Mesendoderm (in vitro differentiated cells): ENCODE measurements at regions not wholly inside any gene's neighbourhood (a gene's known extent, or its start where the extent isn't known, plus 50 kb on each side); places are given as distances from the start of the nearest gene placed in this dataset.

Experiments
- DNase-seq: peaks from one replicate; pipeline ENCODE4 v3.0.0; 2013
- H2AK5ac ChIP-seq: 2 replicates; pipeline ENCODE4 v1.6.1; 2013; ENCODE audit warnings: low read length, inconsistent platforms
- H2BK120ac ChIP-seq: 2 replicates; pipeline ENCODE4 v1.6.1; 2013; ENCODE audit warnings: low read depth, mild to moderate bottlenecking, low read length, moderate library complexity, mixed read lengths
- H2BK15ac ChIP-seq: replicated peaks from 2 replicates; pipeline ENCODE4 v1.6.1; 2013; ENCODE audit warnings: low read depth, mild to moderate bottlenecking, moderate library complexity
- H2BK5ac ChIP-seq: 2 replicates; pipeline ENCODE4 v1.6.1; 2013; ENCODE audit warnings: low read length, inconsistent platforms
- H3K18ac ChIP-seq: 2 replicates; pipeline ENCODE4 v1.6.1; 2013; ENCODE audit warnings: mild to moderate bottlenecking, low read length, mixed read lengths
- H3K23ac ChIP-seq: one replicate; pipeline ENCODE4 v1.6.1; 2013; ENCODE audit warnings: low read length
- H3K27ac ChIP-seq: 2 replicates; pipeline ENCODE4 v1.5.1; 2013; ENCODE audit warnings: low read depth, mild to moderate bottlenecking, inconsistent platforms, low read length, moderate library complexity
- H3K27me3 ChIP-seq: 2 replicates; pipeline ENCODE4 v1.6.1; 2013; ENCODE audit warnings: low read length, control low read depth, mild to moderate bottlenecking, inconsistent platforms; ENCODE audit not compliant: insufficient read depth, poor library complexity
- H3K36me3 ChIP-seq: 2 replicates; pipeline ENCODE4 v1.6.1; 2013; ENCODE audit warnings: low read length, inconsistent platforms; ENCODE audit not compliant: control insufficient read depth, insufficient read depth
- H3K4ac ChIP-seq: one replicate; pipeline ENCODE4 v1.6.1; 2013; ENCODE audit warnings: low read depth, mild to moderate bottlenecking, low read length, moderate library complexity
- H3K4me1 ChIP-seq: 2 replicates; pipeline ENCODE4 v1.6.1; 2013; ENCODE audit warnings: low read depth, low read length, inconsistent platforms; ENCODE audit not compliant: control insufficient read depth
- H3K4me2 ChIP-seq: 2 replicates; pipeline ENCODE4 v1.6.1; 2013; ENCODE audit warnings: low read length
- H3K4me3 ChIP-seq: 2 replicates; pipeline ENCODE4 v1.5.1; 2013; ENCODE audit warnings: mild to moderate bottlenecking, low read length
- H3K56ac ChIP-seq: one replicate; pipeline ENCODE4 v1.6.1; 2013; ENCODE audit warnings: low read length
- H3K79me1 ChIP-seq: 2 replicates; pipeline ENCODE4 v1.6.1; 2013; ENCODE audit warnings: low read length, inconsistent platforms
- H3K79me2 ChIP-seq: 2 replicates; pipeline ENCODE4 v1.6.1; 2013; ENCODE audit warnings: mild to moderate bottlenecking, low read length; ENCODE audit not compliant: control insufficient read depth, insufficient read depth
- H3K9ac ChIP-seq: 2 replicates; pipeline ENCODE4 v1.6.1; 2013; ENCODE audit warnings: low read length, inconsistent platforms
- H4K5ac ChIP-seq: one replicate; pipeline ENCODE4 v1.6.1; 2013; ENCODE audit warnings: low read length
- H4K8ac ChIP-seq: one replicate; pipeline ENCODE4 v1.6.1; 2013; ENCODE audit warnings: low read depth, mild to moderate bottlenecking, control low read depth, low read length, moderate library complexity
- WGBS: extraction: QIAGEN DNeasy Blood & Tissue Kit; methylation state at CpG from one replicate; pipeline ENCODE4 v1.1.7; 2013; ENCODE audit warnings: low lambda C conversion rate, missing lambda C conversion rate; ENCODE audit not compliant: insufficient coverage; ENCODE audit errors: extremely low coverage; 5-methylcytosine and 5-hydroxymethylcytosine counted together

GRCh38 chr20:16158976-16159286, 414.3 kb downstream of the KIF16B start:
- Histone ChIP-seq H3K4ac (no peak overlapping the region), H4K5ac (no peak overlapping the region), H3K9ac (no peak overlapping the region), H3K23ac (no peak overlapping the region), H2BK5ac (no peak overlapping the region), H3K56ac (no peak overlapping the region), H3K4me3 (no peak overlapping the region), H3K36me3 (no peaks in the 10 kb centered on the region), H3K4me2 (no peak overlapping the region), H4K8ac (no peak overlapping the region), H3K27me3 (no peaks in the 10 kb centered on the region), H3K4me1 (no peaks in the 10 kb centered on the region), H2AK5ac (no peak overlapping the region), H2BK120ac (no peak overlapping the region), H3K18ac (no peak overlapping the region), H3K79me1 (no peaks in the 10 kb centered on the region), H3K27ac (no peak overlapping the region), H3K79me2 (no peaks in the 10 kb centered on the region), H2BK15ac (no peak overlapping the region)
- no CpG with 5 or more reads among the region's 2 CpGs for WGBS
- no peak for DNase-seq

- Histone ChIP-seq H2BK120ac (no peak overlapping the region), H2AK5ac (no peak overlapping the region), H3K36me3 (no peaks in the 10 kb centered on the region), H3K18ac (no peak overlapping the region), H3K9ac (no peak overlapping the region), H3K79me1 (no peaks in the 10 kb centered on the region), H3K4me2 (no peak overlapping the region), H2BK15ac (no peak overlapping the region), H3K23ac (no peak overlapping the region), H3K27me3 (no peaks in the 10 kb centered on the region), H3K56ac (no peak overlapping the region), H3K4me1 (no peaks in the 10 kb centered on the region), H2BK5ac (no peak overlapping the region), H4K8ac (no peak overlapping the region), H3K79me2 (no peaks in the 10 kb centered on the region), H3K4ac (no peak overlapping the region), H3K27ac (no peak overlapping the region), H4K5ac (no peak overlapping the region), H3K4me3 (no peak overlapping the region)
- no CpG with 5 or more reads among the region's 11 CpGs for WGBS
- peak; percentile 0 for DNase-seq
Observed at GRCh38 chr20:16158090-16158975, 414.9 kb downstream of the KIF16B start.

- WGBS = no CpG with 5 or more reads among the region's 2 CpGs
- H2BK5ac ChIP-seq = no peak overlapping the region
Observed at GRCh38 chr20:16147916-16148315, 425.3 kb downstream of the KIF16B start.

GRCh38 chr20:16147216-16147615, 426.0 kb downstream of the KIF16B start:
- Histone ChIP-seq H4K8ac (no peak overlapping the region), H2BK120ac (no peak overlapping the region), H3K23ac (no peak overlapping the region), H3K27me3 (no peaks in the 10 kb centered on the region), H3K4ac (no peak overlapping the region), H3K9ac (no peak overlapping the region), H3K4me1 (no peaks in the 10 kb centered on the region), H3K79me2 (no peaks in the 10 kb centered on the region), H2AK5ac (no peak overlapping the region), H3K27ac (no peak overlapping the region), H3K56ac (no peak overlapping the region), H2BK5ac (no peak overlapping the region), H2BK15ac (no peak overlapping the region), H3K18ac (no peak overlapping the region), H4K5ac (no peak overlapping the region), H3K4me2 (no peak overlapping the region), H3K4me3 (no peak overlapping the region), H3K79me1 (no peaks in the 10 kb centered on the region), H3K36me3 (no peaks in the 10 kb centered on the region)
- DNase-seq = no peak
- WGBS = no CpG with 5 or more reads among the region's 1 CpG

More at GRCh38 chr20:16147916-16148315, 425.3 kb downstream of the KIF16B start:
- H2BK120ac ChIP-seq = no peak overlapping the region
- H3K4me3 ChIP-seq = no peak overlapping the region
- no peak overlapping the region for H3K56ac ChIP-seq
- no peak overlapping the region for H3K4ac ChIP-seq
- H3K9ac ChIP-seq = no peak overlapping the region
- H3K27me3 ChIP-seq = no peaks in the 10 kb centered on the region
- no peaks in the 10 kb centered on the region for H3K4me1 ChIP-seq
- no peak for DNase-seq
- no peak overlapping the region for H3K4me2 ChIP-seq
- no peaks in the 10 kb centered on the region for H3K79me1 ChIP-seq
- H2BK15ac ChIP-seq = no peak overlapping the region
- no peak overlapping the region for H3K27ac ChIP-seq
- H3K79me2 ChIP-seq = no peaks in the 10 kb centered on the region
- no peak overlapping the region for H4K5ac ChIP-seq
- no peak overlapping the region for H4K8ac ChIP-seq
- no peaks in the 10 kb centered on the region for H3K36me3 ChIP-seq
- no peak overlapping the region for H2AK5ac ChIP-seq
- H3K23ac ChIP-seq = no peak overlapping the region
- no peak overlapping the region for H3K18ac ChIP-seq

GRCh38 chr20:16145919-16146318, 427.3 kb downstream of the KIF16B start:
- Histone ChIP-seq H2BK5ac (no peak overlapping the region), H2BK120ac (no peak overlapping the region), H3K36me3 (no peaks in the 10 kb centered on the region), H3K4me3 (no peak overlapping the region), H2AK5ac (no peak overlapping the region), H3K18ac (no peak overlapping the region), H2BK15ac (no peak overlapping the region), H3K79me1 (no peaks in the 10 kb centered on the region), H3K56ac (no peak overlapping the region), H4K8ac (no peak overlapping the region), H4K5ac (no peak overlapping the region), H3K27ac (no peak overlapping the region), H3K27me3 (no peaks in the 10 kb centered on the region), H3K4me2 (no peak overlapping the region), H3K4me1 (no peaks in the 10 kb centered on the region), H3K79me2 (no peaks in the 10 kb centered on the region), H3K4ac (no peak overlapping the region), H3K23ac (no peak overlapping the region), H3K9ac (no peak overlapping the region)
- DNase-seq = no peak
- WGBS = no CpG with 5 or more reads among the region's 1 CpG

GRCh38 chr20:16143596-16143995, 429.7 kb downstream of the KIF16B start:
- no peak overlapping the region for H2BK5ac ChIP-seq
- no peak overlapping the region for H2BK15ac ChIP-seq
- H2AK5ac ChIP-seq = no peak overlapping the region
- H3K79me2 ChIP-seq = no peaks in the 10 kb centered on the region
- H4K8ac ChIP-seq = no peak overlapping the region
- no peaks in the 10 kb centered on the region for H3K27me3 ChIP-seq
- H2BK120ac ChIP-seq = no peak overlapping the region
- no peak for DNase-seq
- WGBS = no CpG with 5 or more reads among the region's 1 CpG
- H3K23ac ChIP-seq = no peak overlapping the region
- no peaks in the 10 kb centered on the region for H3K36me3 ChIP-seq
- H3K27ac ChIP-seq = no peak overlapping the region
- no peak overlapping the region for H3K4ac ChIP-seq
- H3K4me3 ChIP-seq = no peak overlapping the region
- H4K5ac ChIP-seq = no peak overlapping the region
- no peaks in the 10 kb centered on the region for H3K4me1 ChIP-seq
- no peak overlapping the region for H3K56ac ChIP-seq
- H3K9ac ChIP-seq = no peak overlapping the region
- no peak overlapping the region for H3K18ac ChIP-seq
- H3K4me2 ChIP-seq = no peak overlapping the region
- H3K79me1 ChIP-seq = no peaks in the 10 kb centered on the region
